Gastrocnemius medialis (tissue), 4 donors: ENCODE measurements at regions not wholly inside any gene's neighbourhood (a gene's known extent, or its start where the extent isn't known, plus 50 kb on each side); places are given as distances from the start of the nearest gene placed in this dataset.

Source experiments
- CTCF ChIP-seq, 5 experiments: fragments of 450-650 bp in 3 of 5; fragments of 200-600 bp in 2 of 5; sonication (generic) in 2 of 5; IDR thresholded peaks in 4 of 5; conservative IDR thresholded peaks in 1 of 5; 1 replicate in 4 of 5; 2 replicates in 1 of 5; pipeline ENCODE4 v1.5.1; 2016 to 2019; ENCODE audit warnings: antibody characterized with exemption in 5 of 5, mild to moderate bottlenecking in 3 of 5, moderate library complexity in 3 of 5
- POLR2A ChIP-seq, 2 donors: fragments of 450-650 bp; IDR thresholded peaks; one replicate each; pipeline ENCODE4 v1.6.1; 2017; ENCODE audit warnings: antibody characterized with exemption in 2 of 2, mild to moderate bottlenecking in 2 of 2, moderate library complexity in 2 of 2

GRCh38 chr2:34481542-34481941, 882.4 kb upstream of the FAM98A start:
- TF ChIP-seq CTCF (IDR thresholded peaks at IDR 0.05 in 4 of 5, conservative IDR thresholded peaks at IDR 0.05 in 1 of 5) (no peak), POLR2A (IDR thresholded peaks at IDR 0.05) (no peak)
